ENCODE measurements at regions not wholly inside any gene's neighbourhood (a gene's known extent, or its start where the extent isn't known, plus 50 kb on each side); places are given as distances from the start of the nearest gene placed in this dataset.

DNA sequence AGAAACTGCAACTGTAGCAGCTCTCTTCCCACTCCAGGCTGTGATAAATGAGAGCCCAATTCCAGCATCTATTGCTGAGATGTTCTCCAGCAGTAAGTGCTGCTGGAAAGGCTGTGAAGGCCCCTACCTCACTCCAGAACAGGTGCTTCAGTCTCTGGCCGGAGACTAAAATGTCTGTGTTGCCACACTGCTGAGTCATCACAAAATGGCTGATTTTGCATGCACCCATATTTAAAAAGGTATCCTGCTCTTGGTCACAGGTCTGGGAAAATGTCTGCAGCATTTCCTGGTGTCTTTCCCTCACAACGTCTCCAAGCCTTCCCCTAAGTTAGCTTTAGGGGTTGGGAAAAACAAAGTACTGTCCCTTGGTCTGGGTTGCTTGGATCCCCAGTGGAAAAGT is 95.1 kb downstream of the TPBG start:
- TF ChIP-seq ZNF232 (CRISPR knock-in tag; IDR thresholded peaks at IDR 0.05) (no peak), MYBL2 (CRISPR knock-in tag; IDR thresholded peaks at IDR 0.05) (no peak), ZNF671 (CRISPR knock-in tag; IDR thresholded peaks at IDR 0.05) (no peak), ELF4 (CRISPR knock-in tag; IDR thresholded peaks at IDR 0.05; ENCODE audit: low read depth) (no peak), ZNF121 (CRISPR knock-in tag; IDR thresholded peaks at IDR 0.05) (no peak), NR3C1 (CRISPR knock-in tag; conservative IDR thresholded peaks at IDR 0.05; ENCODE audit: low read depth) (no peak)
- TF ChIP-seq, protein P1, sequence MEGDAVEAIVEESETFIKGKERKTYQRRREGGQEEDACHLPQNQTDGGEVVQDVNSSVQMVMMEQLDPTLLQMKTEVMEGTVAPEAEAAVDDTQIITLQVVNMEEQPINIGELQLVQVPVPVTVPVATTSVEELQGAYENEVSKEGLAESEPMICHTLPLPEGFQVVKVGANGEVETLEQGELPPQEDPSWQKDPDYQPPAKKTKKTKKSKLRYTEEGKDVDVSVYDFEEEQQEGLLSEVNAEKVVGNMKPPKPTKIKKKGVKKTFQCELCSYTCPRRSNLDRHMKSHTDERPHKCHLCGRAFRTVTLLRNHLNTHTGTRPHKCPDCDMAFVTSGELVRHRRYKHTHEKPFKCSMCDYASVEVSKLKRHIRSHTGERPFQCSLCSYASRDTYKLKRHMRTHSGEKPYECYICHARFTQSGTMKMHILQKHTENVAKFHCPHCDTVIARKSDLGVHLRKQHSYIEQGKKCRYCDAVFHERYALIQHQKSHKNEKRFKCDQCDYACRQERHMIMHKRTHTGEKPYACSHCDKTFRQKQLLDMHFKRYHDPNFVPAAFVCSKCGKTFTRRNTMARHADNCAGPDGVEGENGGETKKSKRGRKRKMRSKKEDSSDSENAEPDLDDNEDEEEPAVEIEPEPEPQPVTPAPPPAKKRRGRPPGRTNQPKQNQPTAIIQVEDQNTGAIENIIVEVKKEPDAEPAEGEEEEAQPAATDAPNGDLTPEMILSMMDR (IDR thresholded peaks at IDR 0.05): no peak
- TF ChIP-seq, protein P2, sequence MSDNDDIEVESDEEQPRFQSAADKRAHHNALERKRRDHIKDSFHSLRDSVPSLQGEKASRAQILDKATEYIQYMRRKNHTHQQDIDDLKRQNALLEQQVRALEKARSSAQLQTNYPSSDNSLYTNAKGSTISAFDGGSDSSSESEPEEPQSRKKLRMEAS (CRISPR knock-in tag; IDR thresholded peaks at IDR 0.05): no peak
- TF ChIP-seq, protein P3, sequence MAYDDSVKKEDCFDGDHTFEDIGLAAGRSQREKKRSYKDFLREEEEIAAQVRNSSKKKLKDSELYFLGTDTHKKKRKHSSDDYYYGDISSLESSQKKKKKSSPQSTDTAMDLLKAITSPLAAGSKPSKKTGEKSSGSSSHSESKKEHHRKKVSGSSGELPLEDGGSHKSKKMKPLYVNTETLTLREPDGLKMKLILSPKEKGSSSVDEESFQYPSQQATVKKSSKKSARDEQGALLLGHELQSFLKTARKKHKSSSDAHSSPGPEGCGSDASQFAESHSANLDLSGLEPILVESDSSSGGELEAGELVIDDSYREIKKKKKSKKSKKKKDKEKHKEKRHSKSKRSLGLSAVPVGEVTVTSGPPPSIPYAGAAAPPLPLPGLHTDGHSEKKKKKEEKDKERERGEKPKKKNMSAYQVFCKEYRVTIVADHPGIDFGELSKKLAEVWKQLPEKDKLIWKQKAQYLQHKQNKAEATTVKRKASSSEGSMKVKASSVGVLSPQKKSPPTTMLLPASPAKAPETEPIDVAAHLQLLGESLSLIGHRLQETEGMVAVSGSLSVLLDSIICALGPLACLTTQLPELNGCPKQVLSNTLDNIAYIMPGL (CRISPR knock-in tag; IDR thresholded peaks at IDR 0.05): no peak
- TF ChIP-seq, protein P4, sequence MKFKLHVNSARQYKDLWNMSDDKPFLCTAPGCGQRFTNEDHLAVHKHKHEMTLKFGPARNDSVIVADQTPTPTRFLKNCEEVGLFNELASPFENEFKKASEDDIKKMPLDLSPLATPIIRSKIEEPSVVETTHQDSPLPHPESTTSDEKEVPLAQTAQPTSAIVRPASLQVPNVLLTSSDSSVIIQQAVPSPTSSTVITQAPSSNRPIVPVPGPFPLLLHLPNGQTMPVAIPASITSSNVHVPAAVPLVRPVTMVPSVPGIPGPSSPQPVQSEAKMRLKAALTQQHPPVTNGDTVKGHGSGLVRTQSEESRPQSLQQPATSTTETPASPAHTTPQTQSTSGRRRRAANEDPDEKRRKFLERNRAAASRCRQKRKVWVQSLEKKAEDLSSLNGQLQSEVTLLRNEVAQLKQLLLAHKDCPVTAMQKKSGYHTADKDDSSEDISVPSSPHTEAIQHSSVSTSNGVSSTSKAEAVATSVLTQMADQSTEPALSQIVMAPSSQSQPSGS (CRISPR knock-in tag; IDR thresholded peaks at IDR 0.05; ENCODE audit: borderline replicate concordance, low read depth): no peak
- TF ChIP-seq, protein P5, sequence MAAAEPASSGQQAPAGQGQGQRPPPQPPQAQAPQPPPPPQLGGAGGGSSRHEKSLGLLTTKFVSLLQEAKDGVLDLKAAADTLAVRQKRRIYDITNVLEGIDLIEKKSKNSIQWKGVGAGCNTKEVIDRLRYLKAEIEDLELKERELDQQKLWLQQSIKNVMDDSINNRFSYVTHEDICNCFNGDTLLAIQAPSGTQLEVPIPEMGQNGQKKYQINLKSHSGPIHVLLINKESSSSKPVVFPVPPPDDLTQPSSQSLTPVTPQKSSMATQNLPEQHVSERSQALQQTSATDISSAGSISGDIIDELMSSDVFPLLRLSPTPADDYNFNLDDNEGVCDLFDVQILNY (CRISPR knock-in tag; IDR thresholded peaks at IDR 0.05): no peak
- TF ChIP-seq, protein P6, sequence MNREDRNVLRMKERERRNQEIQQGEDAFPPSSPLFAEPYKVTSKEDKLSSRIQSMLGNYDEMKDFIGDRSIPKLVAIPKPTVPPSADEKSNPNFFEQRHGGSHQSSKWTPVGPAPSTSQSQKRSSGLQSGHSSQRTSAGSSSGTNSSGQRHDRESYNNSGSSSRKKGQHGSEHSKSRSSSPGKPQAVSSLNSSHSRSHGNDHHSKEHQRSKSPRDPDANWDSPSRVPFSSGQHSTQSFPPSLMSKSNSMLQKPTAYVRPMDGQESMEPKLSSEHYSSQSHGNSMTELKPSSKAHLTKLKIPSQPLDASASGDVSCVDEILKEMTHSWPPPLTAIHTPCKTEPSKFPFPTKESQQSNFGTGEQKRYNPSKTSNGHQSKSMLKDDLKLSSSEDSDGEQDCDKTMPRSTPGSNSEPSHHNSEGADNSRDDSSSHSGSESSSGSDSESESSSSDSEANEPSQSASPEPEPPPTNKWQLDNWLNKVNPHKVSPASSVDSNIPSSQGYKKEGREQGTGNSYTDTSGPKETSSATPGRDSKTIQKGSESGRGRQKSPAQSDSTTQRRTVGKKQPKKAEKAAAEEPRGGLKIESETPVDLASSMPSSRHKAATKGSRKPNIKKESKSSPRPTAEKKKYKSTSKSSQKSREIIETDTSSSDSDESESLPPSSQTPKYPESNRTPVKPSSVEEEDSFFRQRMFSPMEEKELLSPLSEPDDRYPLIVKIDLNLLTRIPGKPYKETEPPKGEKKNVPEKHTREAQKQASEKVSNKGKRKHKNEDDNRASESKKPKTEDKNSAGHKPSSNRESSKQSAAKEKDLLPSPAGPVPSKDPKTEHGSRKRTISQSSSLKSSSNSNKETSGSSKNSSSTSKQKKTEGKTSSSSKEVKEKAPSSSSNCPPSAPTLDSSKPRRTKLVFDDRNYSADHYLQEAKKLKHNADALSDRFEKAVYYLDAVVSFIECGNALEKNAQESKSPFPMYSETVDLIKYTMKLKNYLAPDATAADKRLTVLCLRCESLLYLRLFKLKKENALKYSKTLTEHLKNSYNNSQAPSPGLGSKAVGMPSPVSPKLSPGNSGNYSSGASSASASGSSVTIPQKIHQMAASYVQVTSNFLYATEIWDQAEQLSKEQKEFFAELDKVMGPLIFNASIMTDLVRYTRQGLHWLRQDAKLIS (CRISPR knock-in tag; IDR thresholded peaks at IDR 0.05; ENCODE audit: borderline replicate concordance): no peak
- TF ChIP-seq, protein P7, sequence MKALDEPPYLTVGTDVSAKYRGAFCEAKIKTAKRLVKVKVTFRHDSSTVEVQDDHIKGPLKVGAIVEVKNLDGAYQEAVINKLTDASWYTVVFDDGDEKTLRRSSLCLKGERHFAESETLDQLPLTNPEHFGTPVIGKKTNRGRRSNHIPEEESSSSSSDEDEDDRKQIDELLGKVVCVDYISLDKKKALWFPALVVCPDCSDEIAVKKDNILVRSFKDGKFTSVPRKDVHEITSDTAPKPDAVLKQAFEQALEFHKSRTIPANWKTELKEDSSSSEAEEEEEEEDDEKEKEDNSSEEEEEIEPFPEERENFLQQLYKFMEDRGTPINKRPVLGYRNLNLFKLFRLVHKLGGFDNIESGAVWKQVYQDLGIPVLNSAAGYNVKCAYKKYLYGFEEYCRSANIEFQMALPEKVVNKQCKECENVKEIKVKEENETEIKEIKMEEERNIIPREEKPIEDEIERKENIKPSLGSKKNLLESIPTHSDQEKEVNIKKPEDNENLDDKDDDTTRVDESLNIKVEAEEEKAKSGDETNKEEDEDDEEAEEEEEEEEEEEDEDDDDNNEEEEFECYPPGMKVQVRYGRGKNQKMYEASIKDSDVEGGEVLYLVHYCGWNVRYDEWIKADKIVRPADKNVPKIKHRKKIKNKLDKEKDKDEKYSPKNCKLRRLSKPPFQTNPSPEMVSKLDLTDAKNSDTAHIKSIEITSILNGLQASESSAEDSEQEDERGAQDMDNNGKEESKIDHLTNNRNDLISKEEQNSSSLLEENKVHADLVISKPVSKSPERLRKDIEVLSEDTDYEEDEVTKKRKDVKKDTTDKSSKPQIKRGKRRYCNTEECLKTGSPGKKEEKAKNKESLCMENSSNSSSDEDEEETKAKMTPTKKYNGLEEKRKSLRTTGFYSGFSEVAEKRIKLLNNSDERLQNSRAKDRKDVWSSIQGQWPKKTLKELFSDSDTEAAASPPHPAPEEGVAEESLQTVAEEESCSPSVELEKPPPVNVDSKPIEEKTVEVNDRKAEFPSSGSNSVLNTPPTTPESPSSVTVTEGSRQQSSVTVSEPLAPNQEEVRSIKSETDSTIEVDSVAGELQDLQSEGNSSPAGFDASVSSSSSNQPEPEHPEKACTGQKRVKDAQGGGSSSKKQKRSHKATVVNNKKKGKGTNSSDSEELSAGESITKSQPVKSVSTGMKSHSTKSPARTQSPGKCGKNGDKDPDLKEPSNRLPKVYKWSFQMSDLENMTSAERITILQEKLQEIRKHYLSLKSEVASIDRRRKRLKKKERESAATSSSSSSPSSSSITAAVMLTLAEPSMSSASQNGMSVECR (CRISPR knock-in tag; IDR thresholded peaks at IDR 0.05; ENCODE audit: borderline replicate concordance): no peak
